ENCODE measurements at regions not wholly inside any gene's neighbourhood (a gene's known extent, or its start where the extent isn't known, plus 50 kb on each side); places are given as distances from the start of the nearest gene placed in this dataset.

DNA sequence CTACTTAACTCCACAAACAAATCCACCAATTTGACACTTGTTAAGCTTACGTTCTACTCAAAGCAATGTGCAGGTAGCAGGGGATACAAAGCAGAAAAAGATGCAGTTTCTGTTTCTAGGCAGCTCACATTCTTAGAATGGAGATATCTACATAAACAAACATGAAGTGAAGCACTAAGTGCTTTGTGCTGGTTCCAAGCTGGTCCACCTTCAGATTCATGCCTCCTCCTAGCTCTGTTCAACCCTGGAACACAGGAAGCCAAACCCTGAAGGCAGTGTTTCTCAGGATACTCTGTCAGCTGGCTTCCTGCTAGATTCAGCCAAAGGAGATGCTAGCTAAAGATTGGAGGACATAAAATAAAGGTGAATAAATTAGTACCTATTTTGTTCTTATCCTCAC is 55.3 kb upstream of the NOL4 start:
- H3K9me3 Mint-ChIP-seq = peaks cover 0 to 7% (median 3%) of the 10 kb centered on the region in 7 donors
- DNase-seq (no peak), ATAC-seq (ENCODE audit: low read depth in 2 of 2) (no peak)
- H3K4me1 ChIP-seq (ENCODE audit: control insufficient read depth, insufficient read depth, low read length, poor library complexity, severe bottlenecking) = no peaks in the 10 kb centered on the region
- no peak overlapping the region for H3K27ac Mint-ChIP-seq
- no peak overlapping the region for H3K4me3 ChIP-seq (ENCODE audit: low read depth, low read length)
- H3K27me3 Mint-ChIP-seq = no peaks in the 10 kb centered on the region
- H3K9me3 ChIP-seq (ENCODE audit: control insufficient read depth in 2 of 2, low read length in 2 of 2) = no peaks in the 10 kb centered on the region
- no peaks in the 10 kb centered on the region for H3K36me3 Mint-ChIP-seq
- no peaks in the 10 kb centered on the region for H3K27me3 ChIP-seq (ENCODE audit: control insufficient read depth, insufficient read depth, low read length)
- no peak overlapping the region for H3K27ac ChIP-seq (ENCODE audit: insufficient read depth, low read length, poor library complexity, severe bottlenecking)
- no peaks in the 10 kb centered on the region for H3K4me1 Mint-ChIP-seq
- H3K36me3 ChIP-seq (ENCODE audit: control insufficient read depth, insufficient read depth, low read length) = no peaks in the 10 kb centered on the region
- H3K4me3 Mint-ChIP-seq = no peak overlapping the region

DNA sequence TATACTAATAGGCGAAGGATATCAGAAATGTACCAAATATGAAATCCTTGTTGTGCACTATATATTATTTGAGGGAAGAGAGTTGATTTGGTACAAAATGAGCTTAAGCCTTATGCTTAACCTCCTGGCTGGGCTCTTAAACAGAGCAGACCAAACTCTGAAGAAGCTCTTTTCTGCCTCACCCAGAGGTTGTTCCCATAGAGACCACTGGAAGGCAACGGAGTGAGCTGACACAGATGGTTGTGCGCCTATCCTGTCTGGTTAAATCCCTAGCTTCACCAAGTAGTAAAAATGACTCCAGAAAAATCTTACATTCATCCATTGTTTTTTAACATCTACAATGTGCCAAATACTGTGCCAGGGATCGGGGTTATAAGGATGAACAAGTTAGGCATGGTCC is 55.9 kb upstream of the NOL4 start:
- Histone ChIP-seq H3K9me3 (ENCODE audit: control insufficient read depth in 2 of 2, low read length in 2 of 2) (no peaks in the 10 kb centered on the region), H3K4me3 (ENCODE audit: low read depth, low read length) (no peak overlapping the region), H3K4me1 (ENCODE audit: control insufficient read depth, insufficient read depth, low read length, poor library complexity, severe bottlenecking) (no peaks in the 10 kb centered on the region), H3K27me3 (ENCODE audit: control insufficient read depth, insufficient read depth, low read length) (no peaks in the 10 kb centered on the region), H3K36me3 (ENCODE audit: control insufficient read depth, insufficient read depth, low read length) (no peaks in the 10 kb centered on the region), H3K27ac (ENCODE audit: insufficient read depth, low read length, poor library complexity, severe bottlenecking) (no peak overlapping the region)
- ATAC-seq (ENCODE audit: low read depth in 2 of 2) (no peak), DNase-seq (no peak)
- no peaks in the 10 kb centered on the region for H3K27me3 Mint-ChIP-seq
- H3K9me3 Mint-ChIP-seq = peaks cover 0 to 7% (median 0%) of the 10 kb centered on the region in 7 donors
- H3K4me3 Mint-ChIP-seq = no peak overlapping the region
- H3K27ac Mint-ChIP-seq = no peak overlapping the region
- no peaks in the 10 kb centered on the region for H3K4me1 Mint-ChIP-seq
- no peaks in the 10 kb centered on the region for H3K36me3 Mint-ChIP-seq

DNA sequence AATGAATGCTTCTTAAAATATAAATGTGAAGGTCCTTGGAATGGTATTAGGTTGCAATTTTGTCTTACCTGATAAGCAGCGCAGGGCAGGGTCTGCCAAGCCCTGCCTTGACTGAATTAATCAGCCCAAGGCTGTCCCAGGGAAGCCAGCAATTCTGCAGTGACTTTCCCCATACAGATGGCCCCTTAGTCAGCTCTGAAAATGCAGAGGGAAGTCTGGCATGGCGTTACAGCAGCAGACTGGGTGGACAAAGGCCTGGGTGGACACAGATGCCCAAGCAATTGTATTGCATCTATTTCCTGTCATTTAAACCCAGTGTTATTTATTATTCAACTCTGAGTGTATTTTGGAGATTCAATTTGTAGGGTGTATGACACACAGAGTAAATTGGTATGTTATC is 56.6 kb upstream of the NOL4 start:
- ATAC-seq (ENCODE audit: low read depth in 2 of 2) (no peak), DNase-seq (no peak)
- no peaks in the 10 kb centered on the region for H3K4me1 ChIP-seq (ENCODE audit: control insufficient read depth, insufficient read depth, low read length, poor library complexity, severe bottlenecking)
- H3K9me3 ChIP-seq (ENCODE audit: control insufficient read depth in 2 of 2, low read length in 2 of 2) = peaks cover 0 to under 1% of the 10 kb centered on the region in 2 experiments
- Mint-ChIP-seq H3K9me3 (peaks cover 0 to 7% (median 0%) of the 10 kb centered on the region in 7 donors), H3K4me3 (no peak overlapping the region), H3K27me3 (no peaks in the 10 kb centered on the region), H3K27ac (no peak overlapping the region), H3K36me3 (no peaks in the 10 kb centered on the region), H3K4me1 (no peaks in the 10 kb centered on the region)
- no peaks in the 10 kb centered on the region for H3K27me3 ChIP-seq (ENCODE audit: control insufficient read depth, insufficient read depth, low read length)
- no peaks in the 10 kb centered on the region for H3K36me3 ChIP-seq (ENCODE audit: control insufficient read depth, insufficient read depth, low read length)
- no peak overlapping the region for H3K27ac ChIP-seq (ENCODE audit: insufficient read depth, low read length, poor library complexity, severe bottlenecking)
- H3K4me3 ChIP-seq (ENCODE audit: low read depth, low read length) = no peak overlapping the region

DNA sequence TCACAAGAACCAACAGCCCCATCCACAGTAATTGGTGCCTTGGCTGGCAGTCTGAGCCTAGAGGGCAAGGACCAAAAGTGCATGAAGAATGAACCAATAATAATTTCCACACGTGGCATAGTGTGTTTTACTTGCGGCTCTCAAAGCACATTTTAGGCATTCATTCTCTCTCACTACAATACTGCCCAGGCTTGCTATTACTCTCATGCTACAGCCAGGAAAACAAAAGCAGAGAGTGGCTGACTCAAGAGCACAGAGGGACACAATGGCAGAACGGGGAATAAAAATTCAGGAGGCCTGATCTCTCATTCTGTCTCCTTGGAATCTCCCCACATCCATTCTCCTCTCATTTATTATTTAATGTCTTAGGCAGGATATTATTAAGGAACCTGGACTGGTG is 57.0 kb upstream of the NOL4 start:
- no peaks in the 10 kb centered on the region for H3K4me1 ChIP-seq (ENCODE audit: control insufficient read depth, insufficient read depth, low read length, poor library complexity, severe bottlenecking)
- H3K27ac Mint-ChIP-seq = no peak overlapping the region

DNA sequence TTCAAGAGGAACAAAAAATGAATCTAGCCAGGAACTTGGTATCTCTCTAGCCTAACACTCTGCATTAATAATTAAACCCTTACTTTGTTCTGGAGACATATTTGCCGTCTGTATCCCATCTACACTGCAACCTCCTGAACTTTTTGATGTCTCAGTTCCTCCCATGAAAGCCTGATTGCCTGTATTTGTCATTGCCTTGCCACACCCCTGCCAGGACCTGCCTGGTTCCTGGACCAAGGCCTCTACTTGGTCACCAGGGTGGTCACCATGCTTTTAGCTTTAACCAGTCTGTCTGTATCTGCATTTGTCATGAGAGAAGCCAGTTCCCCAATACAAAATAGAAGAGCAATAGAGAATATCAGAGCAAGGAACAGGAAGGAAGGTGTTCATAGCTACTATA is 58.8 kb upstream of the NOL4 start:
- H3K27ac Mint-ChIP-seq = no peak overlapping the region

More for the DNA sequence above, 57.0 kb upstream of the NOL4 start:
- H3K4me3 ChIP-seq (ENCODE audit: low read depth, low read length) = no peak overlapping the region
- Mint-ChIP-seq H3K27me3 (no peaks in the 10 kb centered on the region), H3K9me3 (peaks cover 0 to 10% (median 0%) of the 10 kb centered on the region in 7 donors), H3K4me3 (no peak overlapping the region), H3K4me1 (no peaks in the 10 kb centered on the region), H3K36me3 (no peaks in the 10 kb centered on the region)
- DNase-seq = no peak
- no peaks in the 10 kb centered on the region for H3K27me3 ChIP-seq (ENCODE audit: control insufficient read depth, insufficient read depth, low read length)
- H3K36me3 ChIP-seq (ENCODE audit: control insufficient read depth, insufficient read depth, low read length) = no peaks in the 10 kb centered on the region
- H3K9me3 ChIP-seq (ENCODE audit: control insufficient read depth in 2 of 2, low read length in 2 of 2) = peaks cover 0 to 5% of the 10 kb centered on the region in 2 experiments
- ATAC-seq (ENCODE audit: low read depth in 2 of 2) = no peak
- H3K27ac ChIP-seq (ENCODE audit: insufficient read depth, low read length, poor library complexity, severe bottlenecking) = no peak overlapping the region

DNA sequence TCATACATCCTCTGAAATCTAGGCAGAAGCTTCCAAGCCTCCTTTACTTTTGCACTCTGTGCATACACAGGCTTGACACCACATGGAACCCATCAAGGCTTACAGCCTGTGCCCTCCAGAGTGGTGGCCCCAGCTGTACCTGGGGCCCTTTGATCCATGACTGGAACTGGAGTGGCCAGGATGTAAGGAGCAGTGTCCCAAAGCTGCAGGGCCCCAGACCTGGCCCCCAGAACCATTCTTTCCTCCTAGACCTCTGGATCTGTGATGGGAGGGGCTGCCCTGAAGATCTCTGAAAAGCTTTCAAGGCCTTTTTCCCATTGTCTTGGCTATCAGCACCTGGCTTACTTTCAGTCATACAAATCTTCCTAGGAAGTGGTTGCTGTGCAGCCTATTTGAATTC is 63.1 kb upstream of the NOL4 start:
- H3K27me3 ChIP-seq (ENCODE audit: control insufficient read depth, insufficient read depth, low read length) = no peaks in the 10 kb centered on the region
- H3K27ac Mint-ChIP-seq = no peak overlapping the region
- H3K36me3 ChIP-seq (ENCODE audit: control insufficient read depth, insufficient read depth, low read length) = no peaks in the 10 kb centered on the region
- DNase-seq (no peak), ATAC-seq (ENCODE audit: low read depth in 2 of 2) (no peak)
- H3K9me3 Mint-ChIP-seq = peaks cover 5 to 15% (median 7%) of the 10 kb centered on the region in 7 donors
- no peak overlapping the region for H3K4me3 Mint-ChIP-seq
- H3K4me1 ChIP-seq (ENCODE audit: control insufficient read depth, insufficient read depth, low read length, poor library complexity, severe bottlenecking) = no peaks in the 10 kb centered on the region
- H3K9me3 ChIP-seq (ENCODE audit: control insufficient read depth in 2 of 2, low read length in 2 of 2) = peaks cover 0 to 14% of the 10 kb centered on the region in 2 experiments
- no peaks in the 10 kb centered on the region for H3K27me3 Mint-ChIP-seq
- no peaks in the 10 kb centered on the region for H3K4me1 Mint-ChIP-seq
- no peaks in the 10 kb centered on the region for H3K36me3 Mint-ChIP-seq
- no peak overlapping the region for H3K4me3 ChIP-seq (ENCODE audit: low read depth, low read length)
- H3K27ac ChIP-seq (ENCODE audit: insufficient read depth, low read length, poor library complexity, severe bottlenecking) = no peak overlapping the region

More for the DNA sequence above, 58.8 kb upstream of the NOL4 start:
- no peaks in the 10 kb centered on the region for H3K27me3 ChIP-seq (ENCODE audit: control insufficient read depth, insufficient read depth, low read length)
- Mint-ChIP-seq H3K36me3 (no peaks in the 10 kb centered on the region), H3K4me3 (no peak overlapping the region), H3K27me3 (no peaks in the 10 kb centered on the region), H3K4me1 (no peaks in the 10 kb centered on the region), H3K9me3 (peaks cover 0 to 10% (median 5%) of the 10 kb centered on the region in 7 donors)
- no peak for ATAC-seq (ENCODE audit: low read depth in 2 of 2)
- H3K36me3 ChIP-seq (ENCODE audit: control insufficient read depth, insufficient read depth, low read length) = no peaks in the 10 kb centered on the region
- no peak overlapping the region for H3K27ac ChIP-seq (ENCODE audit: insufficient read depth, low read length, poor library complexity, severe bottlenecking)
- H3K9me3 ChIP-seq (ENCODE audit: control insufficient read depth in 2 of 2, low read length in 2 of 2) = peaks cover 0 to 14% of the 10 kb centered on the region in 2 experiments
- DNase-seq = no peak
- no peaks in the 10 kb centered on the region for H3K4me1 ChIP-seq (ENCODE audit: control insufficient read depth, insufficient read depth, low read length, poor library complexity, severe bottlenecking)
- H3K4me3 ChIP-seq (ENCODE audit: low read depth, low read length) = no peak overlapping the region

DNA sequence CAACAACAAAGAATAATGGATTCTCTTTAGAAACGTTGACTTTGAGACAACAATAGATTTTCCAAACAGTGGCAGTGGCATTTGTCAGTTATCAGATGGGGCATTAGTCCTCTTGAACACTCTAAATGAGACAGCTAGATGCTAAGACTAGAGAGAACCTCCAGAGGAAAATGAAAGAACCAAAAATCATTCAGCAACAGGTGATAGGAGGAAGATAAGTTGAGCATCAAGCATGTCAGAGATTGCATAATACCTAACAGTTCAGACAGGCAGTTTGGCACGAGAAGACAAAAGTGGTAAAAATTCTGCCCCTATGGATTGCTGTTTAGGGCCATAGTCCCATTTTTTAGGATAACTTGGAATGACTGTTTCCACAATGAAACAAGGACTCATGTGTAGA is 67.9 kb upstream of the NOL4 start:
- Mint-ChIP-seq H3K36me3 (no peaks in the 10 kb centered on the region), H3K27me3 (no peaks in the 10 kb centered on the region), H3K9me3 (peaks cover 2 to 30% (median 9%) of the 10 kb centered on the region in 7 donors), H3K4me1 (no peaks in the 10 kb centered on the region), H3K4me3 (no peak overlapping the region), H3K27ac (no peak overlapping the region)
- Histone ChIP-seq H3K36me3 (ENCODE audit: control insufficient read depth, insufficient read depth, low read length) (no peaks in the 10 kb centered on the region), H3K4me1 (ENCODE audit: control insufficient read depth, insufficient read depth, low read length, poor library complexity, severe bottlenecking) (no peaks in the 10 kb centered on the region), H3K9me3 (ENCODE audit: control insufficient read depth in 2 of 2, low read length in 2 of 2) (peaks cover 0 to 11% of the 10 kb centered on the region in 2 experiments), H3K27ac (ENCODE audit: insufficient read depth, low read length, poor library complexity, severe bottlenecking) (no peak overlapping the region), H3K4me3 (ENCODE audit: low read depth, low read length) (no peak overlapping the region), H3K27me3 (ENCODE audit: control insufficient read depth, insufficient read depth, low read length) (no peaks in the 10 kb centered on the region)
- ATAC-seq (ENCODE audit: low read depth in 2 of 2) (no peak), DNase-seq (no peak)

DNA sequence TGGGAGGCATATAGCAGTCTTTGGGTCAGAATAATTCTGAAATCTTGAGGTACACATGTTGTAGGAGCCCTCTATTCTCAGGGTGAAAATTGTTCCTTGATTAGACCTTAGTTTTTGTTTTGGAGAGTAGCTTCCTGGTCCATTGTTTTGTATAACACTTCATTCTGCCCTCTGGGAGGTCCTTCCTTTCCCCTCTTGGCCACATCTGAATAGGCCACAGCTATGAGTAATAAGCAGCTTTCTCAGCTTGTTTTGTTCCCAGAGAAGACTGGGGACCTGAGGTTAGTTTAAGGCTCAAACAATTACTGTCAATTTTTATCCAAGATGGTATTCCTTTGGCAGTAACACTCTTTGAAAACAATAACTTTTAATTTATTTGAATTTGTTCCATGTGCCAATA is 72.6 kb upstream of the NOL4 start:
- Histone ChIP-seq H3K36me3 (ENCODE audit: control insufficient read depth, insufficient read depth, low read length) (no peaks in the 10 kb centered on the region), H3K27ac (ENCODE audit: insufficient read depth, low read length, poor library complexity, severe bottlenecking) (no peak overlapping the region), H3K4me3 (ENCODE audit: low read depth, low read length) (no peak overlapping the region), H3K4me1 (ENCODE audit: control insufficient read depth, insufficient read depth, low read length, poor library complexity, severe bottlenecking) (no peaks in the 10 kb centered on the region), H3K9me3 (ENCODE audit: control insufficient read depth in 2 of 2, low read length in 2 of 2) (peaks cover 0 to 12% of the 10 kb centered on the region in 2 experiments), H3K27me3 (ENCODE audit: control insufficient read depth, insufficient read depth, low read length) (no peaks in the 10 kb centered on the region)
- H3K27me3 Mint-ChIP-seq = no peaks in the 10 kb centered on the region
- H3K27ac Mint-ChIP-seq = no peak overlapping the region
- H3K9me3 Mint-ChIP-seq = peaks cover 0 to 26% (median 6%) of the 10 kb centered on the region in 7 donors
- H3K36me3 Mint-ChIP-seq = no peaks in the 10 kb centered on the region
- no peak for DNase-seq
- H3K4me3 Mint-ChIP-seq = no peak overlapping the region
- ATAC-seq (ENCODE audit: low read depth in 2 of 2) = no peak
- no peaks in the 10 kb centered on the region for H3K4me1 Mint-ChIP-seq

Measured in CD4-positive, CD25-positive, alpha-beta regulatory T cell (primary cell).